ENCODE measurements at regions not wholly inside any gene's neighbourhood (a gene's known extent, or its start where the extent isn't known, plus 50 kb on each side); places are given as distances from the start of the nearest gene placed in this dataset.

DNA sequence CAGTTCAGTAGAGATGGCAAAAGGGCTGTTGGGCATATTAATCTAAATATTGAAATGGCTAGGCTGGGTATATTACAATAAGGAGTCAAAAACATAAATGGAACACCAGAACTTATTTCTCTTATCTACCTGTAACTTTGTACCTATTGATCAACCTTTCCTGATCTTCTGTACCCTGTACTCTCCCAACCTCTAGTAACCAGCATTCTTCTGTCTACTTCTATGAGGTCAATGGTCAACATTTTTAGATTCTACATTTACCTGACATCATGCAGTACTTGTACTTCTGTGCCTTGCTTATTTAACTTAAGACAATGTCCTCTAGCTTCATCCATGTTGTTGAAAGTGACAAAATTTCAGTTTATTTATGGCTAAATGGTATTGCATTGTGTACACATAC is 467.3 kb downstream of the TAF11L14 start:
- H3K4me3 ChIP-seq (ENCODE audit: low read depth in 1 of 2, low read length in 2 of 2) = no peak overlapping the region
- H3K4me1 ChIP-seq (ENCODE audit: control insufficient read depth in 2 of 2, insufficient read depth in 2 of 2, low read length in 1 of 2) = no peaks in the 10 kb centered on the region
- no peak overlapping the region for H3K27ac ChIP-seq (ENCODE audit: low read depth in 2 of 2, low read length in 1 of 2)
- H3K9me3 ChIP-seq (ENCODE audit: control insufficient read depth in 2 of 2, insufficient read depth in 1 of 2, low read depth in 1 of 2, low read length in 1 of 2) = no peaks in the 10 kb centered on the region
- no peaks in the 10 kb centered on the region for H3K36me3 ChIP-seq (ENCODE audit: control insufficient read depth in 2 of 2, insufficient read depth in 2 of 2, low read length in 1 of 2)
- no peaks in the 10 kb centered on the region for H3K27me3 ChIP-seq (ENCODE audit: control insufficient read depth in 1 of 2, insufficient read depth in 2 of 2, low read length in 2 of 2)

DNA sequence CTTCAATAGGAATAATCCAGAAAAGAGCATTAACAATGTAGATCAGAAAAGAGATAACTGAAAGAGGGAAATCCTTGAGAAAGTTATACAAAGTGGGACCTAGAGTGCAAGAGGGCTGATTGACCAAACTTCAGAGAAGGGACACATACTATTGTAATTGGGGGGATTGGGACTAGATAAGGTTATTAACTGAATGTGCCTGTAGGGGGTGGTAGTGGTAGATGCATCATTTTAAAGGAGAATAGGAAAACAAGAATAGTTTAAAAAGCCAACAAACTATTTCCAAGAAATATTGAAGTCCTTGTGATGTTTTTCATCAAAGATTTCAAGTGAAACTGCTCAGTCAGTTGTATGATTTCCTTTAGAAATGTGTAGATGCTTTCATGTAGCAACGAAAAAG is 468.5 kb downstream of the TAF11L14 start:
- Histone ChIP-seq H3K27me3 (ENCODE audit: control insufficient read depth in 1 of 2, insufficient read depth in 2 of 2, low read length in 2 of 2) (no peaks in the 10 kb centered on the region), H3K27ac (ENCODE audit: low read depth in 2 of 2, low read length in 1 of 2) (no peak overlapping the region), H3K9me3 (ENCODE audit: control insufficient read depth in 2 of 2, insufficient read depth in 1 of 2, low read depth in 1 of 2, low read length in 1 of 2) (no peaks in the 10 kb centered on the region), H3K36me3 (ENCODE audit: control insufficient read depth in 2 of 2, insufficient read depth in 2 of 2, low read length in 1 of 2) (no peaks in the 10 kb centered on the region), H3K4me3 (ENCODE audit: low read depth in 1 of 2, low read length in 2 of 2) (no peak overlapping the region), H3K4me1 (ENCODE audit: control insufficient read depth in 2 of 2, insufficient read depth in 2 of 2, low read length in 1 of 2) (no peaks in the 10 kb centered on the region)
- 27 to 28% methylated on average over 1 of the region's 1 CpG for WGBS, 2 donors

DNA sequence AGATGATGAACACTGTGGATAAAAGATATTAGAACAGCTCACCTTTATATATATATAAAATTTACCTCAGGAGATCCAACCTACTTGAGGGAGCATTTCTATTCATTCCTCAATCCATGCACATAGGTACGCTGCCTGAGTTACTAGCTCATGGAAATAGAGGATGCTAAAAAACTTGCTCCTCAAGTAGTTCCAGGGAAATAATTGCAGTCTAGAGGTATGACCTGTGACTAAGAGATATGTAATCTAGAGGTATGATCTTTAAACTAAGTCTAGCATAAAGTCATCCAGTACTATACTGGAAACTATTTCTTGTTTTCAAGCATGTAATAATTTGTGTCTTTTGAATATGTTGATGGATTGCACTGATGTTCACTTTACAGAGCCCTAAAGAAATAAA is 471.2 kb downstream of the TAF11L14 start:
- no peaks in the 10 kb centered on the region for H3K36me3 ChIP-seq (ENCODE audit: control insufficient read depth in 2 of 2, insufficient read depth in 2 of 2, low read length in 1 of 2)

DNA sequence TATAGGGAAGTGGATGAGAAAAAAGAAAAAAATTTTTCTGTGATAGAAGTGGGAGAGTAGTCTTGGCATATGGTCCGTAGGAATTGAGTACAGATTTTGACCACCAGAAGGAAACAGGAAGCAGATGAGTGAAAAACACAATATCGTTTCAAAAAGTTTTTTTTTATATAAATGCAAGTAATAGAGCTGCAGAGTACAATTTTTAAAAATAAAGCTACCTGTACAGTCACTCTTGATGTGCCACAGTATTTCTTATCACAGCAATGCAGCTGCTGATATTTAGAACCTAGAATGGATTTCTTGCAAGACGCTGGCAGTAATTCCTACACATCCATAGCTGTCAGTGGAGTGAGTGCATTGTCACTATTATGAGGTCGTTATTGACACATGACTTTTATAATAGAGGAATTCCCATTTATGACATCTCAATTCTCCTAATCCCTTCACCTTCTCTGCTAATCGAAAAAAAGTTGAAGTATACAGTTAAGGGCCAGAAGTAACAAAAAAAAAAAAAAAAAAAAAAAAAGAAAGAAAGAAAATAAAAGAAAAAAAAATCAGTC is 477.7 kb downstream of the TAF11L14 start:
- Histone ChIP-seq H3K36me3 (ENCODE audit: control insufficient read depth in 2 of 2, insufficient read depth in 2 of 2, low read length in 1 of 2) (no peaks in the 10 kb centered on the region), H3K4me1 (ENCODE audit: control insufficient read depth in 2 of 2, insufficient read depth in 2 of 2, low read length in 1 of 2) (no peaks in the 10 kb centered on the region), H3K27ac (ENCODE audit: low read depth in 2 of 2, low read length in 1 of 2) (no peak overlapping the region), H3K9me3 (ENCODE audit: control insufficient read depth in 2 of 2, insufficient read depth in 1 of 2, low read depth in 1 of 2, low read length in 1 of 2) (no peaks in the 10 kb centered on the region), H3K4me3 (ENCODE audit: low read depth in 1 of 2, low read length in 2 of 2) (no peak overlapping the region), H3K27me3 (ENCODE audit: control insufficient read depth in 1 of 2, insufficient read depth in 2 of 2, low read length in 2 of 2) (no peaks in the 10 kb centered on the region)
- WGBS, 2 donors = 54 to 61% methylated on average over 5 of the region's 5 CpGs

More for the DNA sequence above, 471.2 kb downstream of the TAF11L14 start:
- no peak overlapping the region for H3K4me3 ChIP-seq (ENCODE audit: low read depth in 1 of 2, low read length in 2 of 2)
- WGBS, 2 donors = 89 to 93% methylated on average over 1 of the region's 1 CpG
- no peaks in the 10 kb centered on the region for H3K27me3 ChIP-seq (ENCODE audit: control insufficient read depth in 1 of 2, insufficient read depth in 2 of 2, low read length in 2 of 2)
- no peaks in the 10 kb centered on the region for H3K9me3 ChIP-seq (ENCODE audit: control insufficient read depth in 2 of 2, insufficient read depth in 1 of 2, low read depth in 1 of 2, low read length in 1 of 2)
- no peak overlapping the region for H3K27ac ChIP-seq (ENCODE audit: low read depth in 2 of 2, low read length in 1 of 2)
- H3K4me1 ChIP-seq (ENCODE audit: control insufficient read depth in 2 of 2, insufficient read depth in 2 of 2, low read length in 1 of 2) = no peaks in the 10 kb centered on the region

DNA sequence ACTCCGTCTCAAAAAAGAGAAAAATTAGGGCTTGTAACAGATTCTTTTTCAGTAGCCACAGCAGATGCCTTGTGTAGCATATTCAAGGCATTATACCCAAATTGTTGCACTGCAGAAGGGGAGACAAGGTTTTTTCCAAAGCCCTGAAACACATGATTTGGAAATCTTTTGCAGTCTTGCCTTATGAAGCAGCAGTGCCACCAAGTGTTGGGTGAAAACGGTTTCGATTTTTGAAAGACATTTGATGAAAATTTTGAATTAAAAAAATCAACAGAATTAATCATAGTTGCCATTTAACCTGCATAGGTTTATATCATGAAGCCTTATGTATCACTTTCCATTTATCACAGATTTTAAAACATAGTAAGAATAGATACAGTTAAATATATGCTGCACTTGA is 479.5 kb downstream of the TAF11L14 start:
- Histone ChIP-seq H3K36me3 (ENCODE audit: control insufficient read depth in 2 of 2, insufficient read depth in 2 of 2, low read length in 1 of 2) (no peaks in the 10 kb centered on the region), H3K27ac (ENCODE audit: low read depth in 2 of 2, low read length in 1 of 2) (no peak overlapping the region), H3K27me3 (ENCODE audit: control insufficient read depth in 1 of 2, insufficient read depth in 2 of 2, low read length in 2 of 2) (no peaks in the 10 kb centered on the region), H3K9me3 (ENCODE audit: control insufficient read depth in 2 of 2, insufficient read depth in 1 of 2, low read depth in 1 of 2, low read length in 1 of 2) (no peaks in the 10 kb centered on the region), H3K4me3 (ENCODE audit: low read depth in 1 of 2, low read length in 2 of 2) (no peak overlapping the region), H3K4me1 (ENCODE audit: control insufficient read depth in 2 of 2, insufficient read depth in 2 of 2, low read length in 1 of 2) (no peaks in the 10 kb centered on the region)
- 51 to 59% methylated on average over 3 of the region's 3 CpGs for WGBS, 2 donors

DNA sequence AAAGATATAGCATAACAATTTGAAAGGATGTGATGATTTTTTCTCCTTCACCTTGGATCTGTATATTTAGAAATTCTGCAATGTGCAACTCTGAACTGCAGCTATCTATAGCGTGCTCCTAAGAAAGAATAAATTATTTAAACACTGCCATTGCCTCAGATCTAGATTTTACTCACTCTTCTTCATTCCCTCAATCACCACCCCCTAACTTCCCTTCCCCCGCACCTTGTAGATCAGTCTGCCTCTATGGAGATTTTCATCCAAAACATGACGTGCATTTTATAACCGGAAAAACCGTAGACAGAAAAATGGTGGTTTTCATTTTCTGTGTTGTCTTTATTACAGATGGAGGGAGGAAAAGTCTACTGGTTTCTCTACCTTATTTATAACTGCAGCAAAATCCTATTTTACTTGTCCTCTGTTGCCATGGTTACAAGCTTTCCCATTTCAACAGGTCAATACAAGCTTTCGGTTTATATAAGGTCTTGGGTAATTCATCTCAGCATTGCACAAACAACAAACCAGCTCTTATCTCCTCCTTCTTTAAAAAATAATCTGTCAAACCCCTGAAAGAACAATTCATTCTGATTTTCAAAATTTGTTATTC is 480.0 kb downstream of the TAF11L14 start:
- Histone ChIP-seq H3K27ac (ENCODE audit: low read depth in 2 of 2, low read length in 1 of 2) (no peak overlapping the region), H3K9me3 (ENCODE audit: control insufficient read depth in 2 of 2, insufficient read depth in 1 of 2, low read depth in 1 of 2, low read length in 1 of 2) (no peaks in the 10 kb centered on the region), H3K4me1 (ENCODE audit: control insufficient read depth in 2 of 2, insufficient read depth in 2 of 2, low read length in 1 of 2) (no peaks in the 10 kb centered on the region), H3K27me3 (ENCODE audit: control insufficient read depth in 1 of 2, insufficient read depth in 2 of 2, low read length in 2 of 2) (no peaks in the 10 kb centered on the region), H3K36me3 (ENCODE audit: control insufficient read depth in 2 of 2, insufficient read depth in 2 of 2, low read length in 1 of 2) (no peaks in the 10 kb centered on the region), H3K4me3 (ENCODE audit: low read depth in 1 of 2, low read length in 2 of 2) (no peak overlapping the region)
- 50 to 51% methylated on average over 6 of the region's 6 CpGs for WGBS, 2 donors

DNA sequence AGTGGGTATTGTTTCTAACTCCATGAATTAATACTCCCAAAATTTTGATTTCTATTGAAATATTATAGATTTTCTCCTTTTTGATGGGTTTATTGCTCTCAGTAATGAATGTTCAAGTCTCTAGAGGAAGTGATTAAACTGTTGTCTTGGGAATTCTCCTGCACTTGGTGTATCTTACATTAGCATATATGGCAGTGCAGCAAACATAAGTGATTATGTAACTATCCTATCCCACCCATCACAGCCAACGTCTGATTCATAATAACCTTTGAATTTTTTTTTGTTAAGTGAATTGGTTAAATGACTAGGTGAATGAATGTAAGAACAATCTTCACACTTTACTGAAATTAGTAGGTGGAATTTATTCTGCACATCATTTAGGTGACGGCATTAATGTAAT is 483.7 kb downstream of the TAF11L14 start:
- 62 to 77% methylated on average over 2 of the region's 2 CpGs for WGBS, 2 donors
- H3K9me3 ChIP-seq (ENCODE audit: control insufficient read depth in 2 of 2, insufficient read depth in 1 of 2, low read depth in 1 of 2, low read length in 1 of 2) = peaks cover 0 to 3% of the 10 kb centered on the region in 2 donors
- H3K27ac ChIP-seq (ENCODE audit: low read depth in 2 of 2, low read length in 1 of 2) = no peak overlapping the region

DNA sequence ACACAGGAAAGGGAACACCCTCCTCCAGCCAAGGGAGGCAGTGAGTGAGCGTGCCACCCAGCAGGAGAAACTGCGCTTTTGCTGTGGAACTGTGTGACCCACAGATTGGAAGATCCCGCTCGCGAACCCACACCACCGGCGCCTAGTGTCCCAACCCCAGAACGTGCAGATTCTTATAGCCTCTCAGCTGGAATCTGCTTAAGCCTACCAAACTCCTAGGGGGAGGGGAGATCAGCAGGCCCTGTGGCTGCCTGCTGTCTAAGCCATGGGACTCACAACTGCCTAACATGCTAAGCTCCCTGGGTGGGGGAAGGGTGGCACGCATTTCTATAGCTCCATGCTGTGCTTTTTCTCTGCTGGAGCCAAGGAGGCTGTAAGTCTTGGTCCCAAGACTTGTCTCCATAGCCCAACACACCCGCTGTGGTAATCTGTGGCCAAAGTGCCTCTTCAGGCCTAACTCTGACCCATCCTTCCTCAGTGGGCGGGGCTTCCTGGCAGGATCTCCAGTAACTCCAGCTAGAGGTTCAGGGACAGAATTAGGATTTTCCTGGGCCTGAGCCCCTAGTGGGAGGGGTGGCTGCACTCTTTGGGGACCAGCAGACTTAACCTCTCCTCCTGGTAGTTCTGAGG is 485.0 kb downstream of the TAF11L14 start:
- Histone ChIP-seq H3K4me1 (ENCODE audit: control insufficient read depth in 2 of 2, insufficient read depth in 2 of 2, low read length in 1 of 2) (no peaks in the 10 kb centered on the region), H3K9me3 (ENCODE audit: control insufficient read depth in 2 of 2, insufficient read depth in 1 of 2, low read depth in 1 of 2, low read length in 1 of 2) (peaks cover 0 to 3% of the 10 kb centered on the region in 2 donors), H3K4me3 (ENCODE audit: low read depth in 1 of 2, low read length in 2 of 2) (no peak overlapping the region), H3K27ac (ENCODE audit: low read depth in 2 of 2, low read length in 1 of 2) (no peak overlapping the region), H3K36me3 (ENCODE audit: control insufficient read depth in 2 of 2, insufficient read depth in 2 of 2, low read length in 1 of 2) (no peaks in the 10 kb centered on the region), H3K27me3 (ENCODE audit: control insufficient read depth in 1 of 2, insufficient read depth in 2 of 2, low read length in 2 of 2) (no peaks in the 10 kb centered on the region)
- 89 to 91% methylated on average over 11 of the region's 11 CpGs for WGBS, 2 donors

More for the DNA sequence above, 483.7 kb downstream of the TAF11L14 start:
- Histone ChIP-seq H3K4me3 (ENCODE audit: low read depth in 1 of 2, low read length in 2 of 2) (no peak overlapping the region), H3K36me3 (ENCODE audit: control insufficient read depth in 2 of 2, insufficient read depth in 2 of 2, low read length in 1 of 2) (no peaks in the 10 kb centered on the region), H3K4me1 (ENCODE audit: control insufficient read depth in 2 of 2, insufficient read depth in 2 of 2, low read length in 1 of 2) (no peaks in the 10 kb centered on the region), H3K27me3 (ENCODE audit: control insufficient read depth in 1 of 2, insufficient read depth in 2 of 2, low read length in 2 of 2) (no peaks in the 10 kb centered on the region)

DNA sequence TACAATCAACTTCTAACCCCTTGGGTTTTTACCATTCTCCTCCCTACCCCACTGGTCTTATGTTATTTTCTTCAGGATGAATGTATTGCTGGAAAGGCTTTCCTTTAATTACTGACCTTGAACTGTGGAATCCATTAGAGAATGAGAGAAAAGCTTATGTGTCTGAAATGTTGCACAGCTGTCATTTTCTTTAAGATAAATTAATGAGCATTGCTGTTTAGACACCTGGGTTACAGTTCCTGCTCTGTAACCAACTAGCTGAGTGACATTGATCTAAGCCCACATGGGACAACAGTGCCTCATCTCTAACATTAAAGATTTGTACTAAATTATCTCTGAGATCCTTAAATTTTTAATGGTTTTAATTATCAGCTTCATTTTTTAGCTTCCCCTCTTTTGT is 507.0 kb downstream of the TAF11L14 start:
- Histone ChIP-seq H3K4me3 (ENCODE audit: low read depth in 1 of 2, low read length in 2 of 2) (no peak overlapping the region), H3K9me3 (ENCODE audit: control insufficient read depth in 2 of 2, insufficient read depth in 1 of 2, low read depth in 1 of 2, low read length in 1 of 2) (no peaks in the 10 kb centered on the region), H3K36me3 (ENCODE audit: control insufficient read depth in 2 of 2, insufficient read depth in 2 of 2, low read length in 1 of 2) (no peaks in the 10 kb centered on the region), H3K4me1 (ENCODE audit: control insufficient read depth in 2 of 2, insufficient read depth in 2 of 2, low read length in 1 of 2) (no peaks in the 10 kb centered on the region), H3K27ac (ENCODE audit: low read depth in 2 of 2, low read length in 1 of 2) (no peak overlapping the region), H3K27me3 (ENCODE audit: control insufficient read depth in 1 of 2, insufficient read depth in 2 of 2, low read length in 2 of 2) (no peaks in the 10 kb centered on the region)

DNA sequence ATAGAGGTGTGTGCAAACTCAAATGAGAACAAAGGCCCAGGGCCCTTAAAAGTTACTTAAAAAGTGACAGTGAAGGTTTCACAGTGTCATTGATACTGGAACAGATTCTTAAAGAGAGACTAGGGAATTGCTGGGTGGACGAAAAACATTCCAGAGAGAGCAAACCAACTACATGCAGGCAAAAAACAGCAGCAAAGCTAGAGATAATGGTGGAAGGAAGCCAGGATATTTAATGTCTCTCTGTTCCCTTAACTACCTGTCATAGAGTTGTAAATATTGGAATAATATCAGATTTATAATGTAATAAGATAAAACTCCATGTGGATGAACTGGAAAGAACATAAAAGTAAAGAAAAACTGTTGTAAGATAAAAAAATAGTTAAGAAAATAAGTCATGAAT is 508.6 kb downstream of the TAF11L14 start:
- H3K27me3 ChIP-seq (ENCODE audit: control insufficient read depth in 1 of 2, insufficient read depth in 2 of 2, low read length in 2 of 2) = no peaks in the 10 kb centered on the region
- no peaks in the 10 kb centered on the region for H3K36me3 ChIP-seq (ENCODE audit: control insufficient read depth in 2 of 2, insufficient read depth in 2 of 2, low read length in 1 of 2)
- no peak overlapping the region for H3K4me3 ChIP-seq (ENCODE audit: low read depth in 1 of 2, low read length in 2 of 2)
- H3K9me3 ChIP-seq (ENCODE audit: control insufficient read depth in 2 of 2, insufficient read depth in 1 of 2, low read depth in 1 of 2, low read length in 1 of 2) = no peaks in the 10 kb centered on the region
- H3K27ac ChIP-seq (ENCODE audit: low read depth in 2 of 2, low read length in 1 of 2) = no peak overlapping the region
- 46 to 52% methylated on average over 1 of the region's 1 CpG for WGBS, 2 donors
- no peaks in the 10 kb centered on the region for H3K4me1 ChIP-seq (ENCODE audit: control insufficient read depth in 2 of 2, insufficient read depth in 2 of 2, low read length in 1 of 2)

Data from esophagus (tissue), 2 donors.